ENCODE measurements at regions not wholly inside any gene's neighbourhood (a gene's known extent, or its start where the extent isn't known, plus 50 kb on each side); places are given as distances from the start of the nearest gene placed in this dataset.

- TF ChIP-seq CTCF (IDR thresholded peaks at IDR 0.05; ENCODE audit: low read depth, low read length): no peak
Measured at GRCh38 chr6:126534401-126534800, 194.5 kb downstream of the CENPW start.

GRCh38 chr6:126535138-126535537 lies 195.2 kb downstream of the CENPW start:
- no peak for TF ChIP-seq CTCF (IDR thresholded peaks at IDR 0.05; ENCODE audit: low read depth, low read length)
- H3K4me3 ChIP-seq (ENCODE audit: low read depth, low read length): no peak overlapping the region

More at GRCh38 chr6:126534401-126534800, 194.5 kb downstream of the CENPW start:
- H3K4me3 ChIP-seq (ENCODE audit: low read depth, low read length): no peak overlapping the region

GRCh38 chr6:126535595-126535994 lies 195.7 kb downstream of the CENPW start:
- H3K4me3 ChIP-seq (ENCODE audit: low read depth, low read length): no peak overlapping the region
- no peak for TF ChIP-seq CTCF (IDR thresholded peaks at IDR 0.05; ENCODE audit: low read depth, low read length)

- TF ChIP-seq CTCF (IDR thresholded peaks at IDR 0.05; ENCODE audit: low read depth, low read length): no peak
Measured at GRCh38 chr6:126537061-126537816, 197.3 kb downstream of the CENPW start.

GRCh38 chr6:126539022-126539421 lies 199.1 kb downstream of the CENPW start:
- no peak for TF ChIP-seq CTCF (IDR thresholded peaks at IDR 0.05; ENCODE audit: low read depth, low read length)
- no peak overlapping the region for H3K4me3 ChIP-seq (ENCODE audit: low read depth, low read length)

More at GRCh38 chr6:126537061-126537816, 197.3 kb downstream of the CENPW start:
- no peak overlapping the region for H3K4me3 ChIP-seq (ENCODE audit: low read depth, low read length)

GRCh38 chr6:126540161-126540560 lies 200.2 kb downstream of the CENPW start:
- TF ChIP-seq CTCF (IDR thresholded peaks at IDR 0.05; ENCODE audit: low read depth, low read length): no peak

GRCh38 chr6:126541806-126542491 lies 202.0 kb downstream of the CENPW start:
- H3K4me3 ChIP-seq (ENCODE audit: low read depth, low read length): no peak overlapping the region
- no peak for TF ChIP-seq CTCF (IDR thresholded peaks at IDR 0.05; ENCODE audit: low read depth, low read length)

More at GRCh38 chr6:126540161-126540560, 200.2 kb downstream of the CENPW start:
- H3K4me3 ChIP-seq (ENCODE audit: low read depth, low read length): no peak overlapping the region
